ENCODE measurements at regions not wholly inside any gene's neighbourhood (a gene's known extent, or its start where the extent isn't known, plus 50 kb on each side); places are given as distances from the start of the nearest gene placed in this dataset.

GRCh38 chr7:17620566-17620965, 319.7 kb downstream of the SNX13 start:
- Histone ChIP-seq H3K4me3 (ENCODE audit: low read depth, low read length) (no peak overlapping the region), H3K36me3 (replicated peaks) (no peaks in the 10 kb centered on the region), H3K27me3 (replicated peaks) (no peaks in the 10 kb centered on the region), H3K27ac (no peak overlapping the region)
- DNase-seq = no peak
- in situ Hi-C loops (cut with HindIII; ENCODE audit: low pct_ligation_motif_present, low sequenced_read_pairs) = no loop called here
- TF ChIP-seq, protein P1, sequence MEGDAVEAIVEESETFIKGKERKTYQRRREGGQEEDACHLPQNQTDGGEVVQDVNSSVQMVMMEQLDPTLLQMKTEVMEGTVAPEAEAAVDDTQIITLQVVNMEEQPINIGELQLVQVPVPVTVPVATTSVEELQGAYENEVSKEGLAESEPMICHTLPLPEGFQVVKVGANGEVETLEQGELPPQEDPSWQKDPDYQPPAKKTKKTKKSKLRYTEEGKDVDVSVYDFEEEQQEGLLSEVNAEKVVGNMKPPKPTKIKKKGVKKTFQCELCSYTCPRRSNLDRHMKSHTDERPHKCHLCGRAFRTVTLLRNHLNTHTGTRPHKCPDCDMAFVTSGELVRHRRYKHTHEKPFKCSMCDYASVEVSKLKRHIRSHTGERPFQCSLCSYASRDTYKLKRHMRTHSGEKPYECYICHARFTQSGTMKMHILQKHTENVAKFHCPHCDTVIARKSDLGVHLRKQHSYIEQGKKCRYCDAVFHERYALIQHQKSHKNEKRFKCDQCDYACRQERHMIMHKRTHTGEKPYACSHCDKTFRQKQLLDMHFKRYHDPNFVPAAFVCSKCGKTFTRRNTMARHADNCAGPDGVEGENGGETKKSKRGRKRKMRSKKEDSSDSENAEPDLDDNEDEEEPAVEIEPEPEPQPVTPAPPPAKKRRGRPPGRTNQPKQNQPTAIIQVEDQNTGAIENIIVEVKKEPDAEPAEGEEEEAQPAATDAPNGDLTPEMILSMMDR (IDR thresholded peaks at IDR 0.05; ENCODE audit: low read depth, low read length, missing control alignments) = no peak

- in situ Hi-C loops (cut with HindIII; ENCODE audit: low pct_ligation_motif_present, low sequenced_read_pairs) = no loop called here
- Histone ChIP-seq H3K27me3 (replicated peaks) (no peaks in the 10 kb centered on the region), H3K27ac (no peak overlapping the region), H3K4me3 (ENCODE audit: low read depth, low read length) (no peak overlapping the region), H3K36me3 (replicated peaks) (no peaks in the 10 kb centered on the region)
- TF ChIP-seq, protein P1 (IDR thresholded peaks at IDR 0.05; ENCODE audit: low read depth, low read length, missing control alignments) = no peak
- no peak for DNase-seq
These were observed 317.8 kb downstream of the SNX13 start for GRCh38 chr7:17622451-17622850.

DNA sequence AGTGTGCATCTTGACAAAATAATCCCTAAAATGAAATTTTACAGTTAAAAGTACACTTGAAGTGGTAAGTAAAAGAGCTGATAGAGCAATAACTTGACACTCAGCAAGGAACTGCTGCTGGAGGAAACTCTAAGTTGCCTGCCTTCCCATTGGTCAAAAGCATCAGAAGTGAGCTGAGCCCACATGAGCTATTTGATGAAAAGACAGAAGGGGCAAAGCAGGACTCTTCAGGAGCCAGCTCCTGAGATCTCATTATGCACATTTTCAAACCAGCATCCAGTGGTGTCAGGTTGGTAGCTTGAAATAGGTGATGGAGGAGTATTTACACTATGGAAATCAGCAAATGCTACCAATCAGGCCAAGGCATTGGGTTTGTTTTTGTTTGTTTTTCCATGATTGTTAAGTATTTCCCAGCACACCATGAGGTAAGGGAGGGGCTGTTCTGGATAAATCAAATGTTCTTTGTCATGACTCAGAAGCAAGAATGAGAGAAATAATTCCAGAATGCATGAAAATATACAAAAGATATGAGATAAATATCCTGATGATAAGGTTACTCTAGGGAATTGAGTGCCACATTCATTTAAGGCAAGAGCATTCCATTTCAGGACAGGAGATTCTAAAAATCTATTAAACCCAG, 316.6 kb downstream of the SNX13 start:
- Histone ChIP-seq H3K27me3 (replicated peaks) (no peaks in the 10 kb centered on the region), H3K27ac (peak overlapping the region; percentile 46), H3K36me3 (replicated peaks) (no peaks in the 10 kb centered on the region), H3K4me3 (ENCODE audit: low read depth, low read length) (no peak overlapping the region)
- in situ Hi-C loops (cut with HindIII; ENCODE audit: low pct_ligation_motif_present, low sequenced_read_pairs) = no loop called here
- DNase-seq = peak; percentile 30
- TF ChIP-seq, protein P1 (IDR thresholded peaks at IDR 0.05; ENCODE audit: low read depth, low read length, missing control alignments) = no peak

DNA sequence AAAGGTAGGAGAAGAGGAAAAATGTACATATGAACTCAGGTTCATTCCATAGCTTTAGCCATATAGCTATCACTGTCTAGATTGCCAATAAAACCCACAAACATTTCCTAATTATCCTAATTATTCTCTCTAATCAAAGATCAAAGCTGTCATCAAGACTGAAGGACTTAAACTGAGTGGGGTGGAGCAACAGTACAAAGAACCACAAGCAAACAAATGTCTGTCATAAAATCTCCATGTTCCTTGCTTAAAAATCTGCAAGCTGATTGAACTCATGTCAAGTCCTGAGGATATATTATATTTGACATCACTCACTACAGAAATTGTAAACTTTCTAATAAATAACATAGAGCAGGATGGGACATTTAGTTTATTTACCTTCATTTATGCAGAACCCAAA, 315.9 kb downstream of the SNX13 start:
- Histone ChIP-seq H3K27me3 (replicated peaks) (no peaks in the 10 kb centered on the region), H3K36me3 (replicated peaks) (no peaks in the 10 kb centered on the region), H3K27ac (peak overlapping the region; percentile 46), H3K4me3 (ENCODE audit: low read depth, low read length) (no peak overlapping the region)
- in situ Hi-C loops (cut with HindIII; ENCODE audit: low pct_ligation_motif_present, low sequenced_read_pairs) = no loop called here
- TF ChIP-seq, protein P1 (IDR thresholded peaks at IDR 0.05; ENCODE audit: low read depth, low read length, missing control alignments) = no peak
- DNase-seq = no peak

DNA sequence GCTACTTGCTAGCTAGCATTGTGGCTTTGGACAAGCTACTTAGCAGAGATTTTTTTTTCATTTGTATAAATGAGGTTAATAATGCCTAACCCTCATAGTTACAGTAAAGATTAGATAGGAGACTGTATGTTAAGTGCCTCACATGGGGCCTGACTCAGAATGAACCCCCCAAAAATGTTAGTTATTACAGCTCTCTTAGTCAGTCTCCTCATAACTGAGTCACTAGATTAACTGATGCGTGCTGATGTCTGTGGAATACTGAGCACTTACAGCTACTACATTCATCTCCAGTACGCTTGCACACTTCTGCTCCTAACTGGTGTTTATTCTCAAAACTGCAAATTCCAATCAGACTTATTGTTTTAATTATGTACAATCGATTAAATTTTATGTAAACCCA, 315.3 kb downstream of the SNX13 start:
- Histone ChIP-seq H3K27me3 (replicated peaks) (no peaks in the 10 kb centered on the region), H3K27ac (peak overlapping the region; percentile 56), H3K4me3 (ENCODE audit: low read depth, low read length) (no peak overlapping the region), H3K36me3 (replicated peaks) (no peaks in the 10 kb centered on the region)
- DNase-seq = peak; percentile 85
- in situ Hi-C loops (cut with HindIII; ENCODE audit: low pct_ligation_motif_present, low sequenced_read_pairs) = no loop called here
- TF ChIP-seq, protein P1 (IDR thresholded peaks at IDR 0.05; ENCODE audit: low read depth, low read length, missing control alignments) = no peak

DNA sequence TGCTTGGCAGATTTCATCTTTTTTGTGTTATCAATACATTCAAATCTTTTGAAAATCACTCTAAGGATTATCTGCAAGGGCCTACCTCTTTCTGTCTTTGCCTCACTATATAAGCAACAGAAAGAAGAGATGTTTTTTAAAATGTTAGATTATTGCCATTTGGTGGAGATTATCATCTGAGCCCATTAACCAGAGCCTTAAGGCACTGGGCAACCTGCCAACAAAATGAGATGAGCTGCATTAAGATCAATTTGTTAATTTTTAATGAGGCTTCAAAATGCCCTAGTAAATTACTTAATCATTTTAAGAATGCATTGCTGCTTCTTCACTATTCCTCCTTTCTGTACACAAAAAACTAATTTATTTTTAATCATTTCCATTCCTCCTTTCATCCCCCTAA, 314.1 kb downstream of the SNX13 start:
- Histone ChIP-seq H3K27me3 (replicated peaks) (no peaks in the 10 kb centered on the region), H3K36me3 (replicated peaks) (no peaks in the 10 kb centered on the region), H3K4me3 (ENCODE audit: low read depth, low read length) (no peak overlapping the region), H3K27ac (no peak overlapping the region)
- TF ChIP-seq, protein P1 (IDR thresholded peaks at IDR 0.05; ENCODE audit: low read depth, low read length, missing control alignments) = no peak
- in situ Hi-C loops (cut with HindIII; ENCODE audit: low pct_ligation_motif_present, low sequenced_read_pairs) = no loop called here
- DNase-seq = no peak

Measured in brain microvascular endothelial cell (primary cell).